Hepatocyte (in vitro differentiated cells): ENCODE measurements at regions not wholly inside any gene's neighbourhood (a gene's known extent, or its start where the extent isn't known, plus 50 kb on each side); places are given as distances from the start of the nearest gene placed in this dataset.

Experiments used
- DNase-seq: peaks from one replicate; pipeline ENCODE4 v3.0.0-alpha.2; 2016; ENCODE audit warnings: low spot score
- H2AFZ ChIP-seq: fragments of 200-600 bp; sonication (generic); 2 replicates; pipeline ENCODE4 v1.6.0; 2016; ENCODE audit warnings: antibody characterized with exemption, mild to moderate bottlenecking
- H3K27ac ChIP-seq: fragments of 200-600 bp; sonication (generic); 2 replicates; pipeline ENCODE4 v1.5.1; 2016; ENCODE audit warnings: mild to moderate bottlenecking
- H3K27me3 ChIP-seq: fragments of 200-600 bp; sonication (generic); 2 replicates; pipeline ENCODE4 v1.6.1; 2016
- H3K36me3 ChIP-seq: fragments of 200-600 bp; sonication (generic); replicated peaks from 2 replicates; pipeline ENCODE4 v1.5.1; 2016; ENCODE audit warnings: low read depth; ENCODE audit not compliant: insufficient read depth
- H3K4me1 ChIP-seq: fragments of 200-600 bp; sonication (generic); 2 replicates; pipeline ENCODE4 v1.5.1; 2016; ENCODE audit warnings: mild to moderate bottlenecking, moderate library complexity; ENCODE audit not compliant: insufficient read depth
- H3K4me2 ChIP-seq: fragments of 200-600 bp; sonication (generic); 2 replicates; pipeline ENCODE4 v1.6.0; 2016
- H3K4me3 ChIP-seq: fragments of 200-600 bp; sonication (generic); 2 replicates; pipeline ENCODE4 v1.5.1; 2016; ENCODE audit warnings: mild to moderate bottlenecking
- H3K79me2 ChIP-seq: fragments of 200-600 bp; sonication (generic); 2 replicates; pipeline ENCODE4 v1.6.0; 2017; ENCODE audit warnings: mild to moderate bottlenecking
- H3K9me2 ChIP-seq: fragments of 200-600 bp; sonication (generic); replicated peaks from 2 replicates; pipeline ENCODE4 v1.6.0; 2017; ENCODE audit warnings: mild to moderate bottlenecking; ENCODE audit not compliant: insufficient read depth
- H3K9me3 ChIP-seq: fragments of 200-600 bp; sonication (generic); 2 replicates; pipeline ENCODE4 v1.5.1; 2016; ENCODE audit warnings: low read depth, mild to moderate bottlenecking
- H4K20me1 ChIP-seq: fragments of 200-600 bp; sonication (generic); 2 replicates; pipeline ENCODE4 v1.6.0; 2016; ENCODE audit warnings: mild to moderate bottlenecking; ENCODE audit not compliant: insufficient read depth, poor library complexity, severe bottlenecking
- EZH2 ChIP-seq: fragments of 200-600 bp; sonication (generic); IDR thresholded peaks from 2 replicates; pipeline ENCODE4 v1.6.1; 2016; ENCODE audit warnings: antibody characterized with exemption, mild to moderate bottlenecking, borderline replicate concordance
- EZH2phosphoT487 ChIP-seq: fragments of 200-600 bp; sonication (generic); IDR thresholded peaks from one replicate; pipeline ENCODE4 v1.6.1; 2018; ENCODE audit warnings: antibody characterized with exemption, mild to moderate bottlenecking, low read depth, moderate library complexity; ENCODE audit not compliant: unreplicated experiment, severe bottlenecking
- WGBS: methylation state at CpG from one replicate; pipeline ENCODE4 v1.1.6; 2016; ENCODE audit warnings: low lambda C conversion rate; ENCODE audit errors: missing lambda C conversion rate; 5-methylcytosine and 5-hydroxymethylcytosine counted together
- TF ChIP-seq, protein P1 (sequence below): fragments of 200-600 bp; sonication (generic); IDR thresholded peaks from 2 replicates; pipeline ENCODE4 v1.5.1; 2016; ENCODE audit warnings: antibody characterized with exemption, mild to moderate bottlenecking; ENCODE audit not compliant: poor library complexity

- DNase-seq, result no peak
- Histone ChIP-seq H3K4me2 (no peak overlapping the region), H3K9me3 (no peaks in the 10 kb centered on the region), H3K27me3 (no peaks in the 10 kb centered on the region), H3K4me1 (no peaks in the 10 kb centered on the region), H3K27ac (no peak overlapping the region), H3K36me3 (no peaks in the 10 kb centered on the region), H3K4me3 (no peak overlapping the region), H3K79me2 (no peaks in the 10 kb centered on the region), H2AFZ (no peak overlapping the region), H3K9me2 (no peaks in the 10 kb centered on the region), H4K20me1 (no peaks in the 10 kb centered on the region)
- TF ChIP-seq EZH2 (no peak), EZH2phosphoT487 (no peak)
- TF ChIP-seq, protein P1, sequence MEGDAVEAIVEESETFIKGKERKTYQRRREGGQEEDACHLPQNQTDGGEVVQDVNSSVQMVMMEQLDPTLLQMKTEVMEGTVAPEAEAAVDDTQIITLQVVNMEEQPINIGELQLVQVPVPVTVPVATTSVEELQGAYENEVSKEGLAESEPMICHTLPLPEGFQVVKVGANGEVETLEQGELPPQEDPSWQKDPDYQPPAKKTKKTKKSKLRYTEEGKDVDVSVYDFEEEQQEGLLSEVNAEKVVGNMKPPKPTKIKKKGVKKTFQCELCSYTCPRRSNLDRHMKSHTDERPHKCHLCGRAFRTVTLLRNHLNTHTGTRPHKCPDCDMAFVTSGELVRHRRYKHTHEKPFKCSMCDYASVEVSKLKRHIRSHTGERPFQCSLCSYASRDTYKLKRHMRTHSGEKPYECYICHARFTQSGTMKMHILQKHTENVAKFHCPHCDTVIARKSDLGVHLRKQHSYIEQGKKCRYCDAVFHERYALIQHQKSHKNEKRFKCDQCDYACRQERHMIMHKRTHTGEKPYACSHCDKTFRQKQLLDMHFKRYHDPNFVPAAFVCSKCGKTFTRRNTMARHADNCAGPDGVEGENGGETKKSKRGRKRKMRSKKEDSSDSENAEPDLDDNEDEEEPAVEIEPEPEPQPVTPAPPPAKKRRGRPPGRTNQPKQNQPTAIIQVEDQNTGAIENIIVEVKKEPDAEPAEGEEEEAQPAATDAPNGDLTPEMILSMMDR, result no peak
- WGBS, result 91% methylated on average over 7 of the region's 7 CpGs
Observed at GRCh38 chr9:126166291-126166690, 160.3 kb upstream of the MVB12B start.

DNA sequence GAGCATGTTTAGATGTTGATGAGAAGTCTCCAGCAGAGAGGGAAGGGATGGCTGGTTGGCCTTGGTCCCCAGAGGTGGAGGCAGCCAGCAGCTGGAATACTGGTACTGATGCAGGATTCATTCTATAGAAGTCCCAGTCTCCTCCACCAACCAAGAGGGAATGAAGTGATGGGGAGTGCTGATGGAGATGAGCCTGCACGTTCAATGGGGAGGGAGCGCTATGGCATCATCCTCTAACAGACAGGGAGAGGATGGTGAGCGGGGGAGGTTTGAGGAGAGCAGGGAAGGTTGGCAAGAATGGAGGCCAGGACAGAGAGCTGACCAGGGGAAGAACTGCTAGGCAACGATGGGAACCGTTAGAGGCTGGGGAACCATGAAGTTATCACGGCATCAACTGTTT, 159.8 kb upstream of the MVB12B start:
- no peaks in the 10 kb centered on the region for H3K36me3 ChIP-seq
- no peaks in the 10 kb centered on the region for H3K79me2 ChIP-seq
- no peak overlapping the region for H3K4me3 ChIP-seq
- no peak overlapping the region for H3K4me2 ChIP-seq
- H2AFZ ChIP-seq, result no peak overlapping the region
- no peak for TF ChIP-seq EZH2
- no peak for TF ChIP-seq EZH2phosphoT487
- TF ChIP-seq, protein P1, result no peak
- WGBS, result 91% methylated on average over 6 of the region's 6 CpGs
- no peaks in the 10 kb centered on the region for H3K9me3 ChIP-seq
- no peaks in the 10 kb centered on the region for H4K20me1 ChIP-seq
- no peak for DNase-seq
- no peaks in the 10 kb centered on the region for H3K4me1 ChIP-seq
- H3K9me2 ChIP-seq, result no peaks in the 10 kb centered on the region
- no peak overlapping the region for H3K27ac ChIP-seq
- no peaks in the 10 kb centered on the region for H3K27me3 ChIP-seq

GRCh38 chr9:126169736-126170135, 156.9 kb upstream of the MVB12B start:
- Histone ChIP-seq H2AFZ (no peak overlapping the region), H3K27me3 (no peaks in the 10 kb centered on the region), H3K9me2 (no peaks in the 10 kb centered on the region), H3K9me3 (no peaks in the 10 kb centered on the region), H3K4me3 (no peak overlapping the region), H3K4me2 (no peak overlapping the region), H3K79me2 (no peaks in the 10 kb centered on the region), H3K36me3 (no peaks in the 10 kb centered on the region), H3K27ac (no peak overlapping the region), H4K20me1 (no peaks in the 10 kb centered on the region), H3K4me1 (no peaks in the 10 kb centered on the region)
- no peak for TF ChIP-seq EZH2phosphoT487
- TF ChIP-seq EZH2, result no peak
- TF ChIP-seq, protein P1, result no peak
- no peak for DNase-seq
- WGBS, result 86% methylated on average over 4 of the region's 4 CpGs

DNA sequence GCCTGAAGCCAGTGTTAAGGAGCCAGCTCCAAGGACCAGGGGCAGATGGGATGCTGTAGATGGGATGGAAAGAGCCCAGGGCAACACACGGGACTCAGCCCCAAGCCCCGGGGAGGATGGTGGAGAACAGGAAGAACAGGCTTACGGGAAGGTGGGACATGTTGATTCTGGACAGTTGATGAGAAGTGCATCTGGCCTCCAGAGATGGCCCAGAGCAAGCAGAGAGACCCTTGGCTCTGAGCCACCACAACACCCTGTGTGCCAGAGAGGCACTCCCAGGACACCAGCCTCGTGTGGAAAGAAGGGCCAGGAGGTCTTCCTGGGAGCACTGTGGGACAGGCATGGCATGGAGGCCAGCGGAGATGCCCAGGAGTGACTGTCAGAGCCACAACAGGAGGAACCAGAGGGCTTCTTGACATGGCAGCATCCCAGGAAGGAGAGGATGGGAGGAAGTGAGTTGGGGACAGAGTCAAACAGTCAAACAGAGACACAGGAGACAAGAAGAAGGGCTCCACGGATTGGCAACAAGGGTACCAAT, 156.3 kb upstream of the MVB12B start:
- Histone ChIP-seq H3K27me3 (no peaks in the 10 kb centered on the region), H3K4me3 (no peak overlapping the region), H3K9me2 (no peaks in the 10 kb centered on the region), H4K20me1 (no peaks in the 10 kb centered on the region), H3K4me2 (no peak overlapping the region), H3K79me2 (no peaks in the 10 kb centered on the region), H3K4me1 (no peaks in the 10 kb centered on the region), H3K36me3 (no peaks in the 10 kb centered on the region), H3K9me3 (no peaks in the 10 kb centered on the region), H2AFZ (no peak overlapping the region), H3K27ac (no peak overlapping the region)
- no peak for DNase-seq
- WGBS, result 89% methylated on average over 6 of the region's 6 CpGs
- TF ChIP-seq, protein P1, result no peak
- TF ChIP-seq EZH2 (no peak), EZH2phosphoT487 (no peak)
